ENCODE measurements at regions not wholly inside any gene's neighbourhood (a gene's known extent, or its start where the extent isn't known, plus 50 kb on each side); places are given as distances from the start of the nearest gene placed in this dataset.

DNA sequence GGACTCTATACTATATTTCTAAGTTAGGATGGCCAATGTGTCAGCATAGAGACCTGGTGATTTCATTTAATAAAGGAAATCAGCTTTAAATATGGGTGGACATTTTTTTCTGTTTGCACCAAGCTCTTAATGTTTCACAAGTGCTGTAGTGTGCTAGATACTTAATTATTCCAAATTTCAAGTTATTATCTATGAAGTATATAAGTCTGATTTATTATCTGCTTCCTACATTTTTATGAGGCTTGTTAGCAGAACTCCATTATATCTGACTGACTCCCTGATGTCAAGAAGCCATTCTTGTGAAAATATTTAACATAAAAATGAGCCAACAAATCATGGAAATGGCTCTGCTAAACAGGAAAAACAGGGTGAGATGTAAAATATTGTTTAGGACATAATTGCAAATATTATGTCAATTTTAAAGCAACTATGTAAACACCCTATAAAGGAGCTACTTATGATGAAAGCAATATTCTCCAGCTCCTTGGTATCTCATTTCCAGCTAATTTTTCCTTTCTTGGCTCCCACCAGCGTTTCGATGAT lies 1415.2 kb downstream of the GATA3 start:
- TF ChIP-seq CTCF (IDR thresholded peaks at IDR 0.05), result no peak
- ATAC-seq (ENCODE audit: low FRiP score) (no peak), DNase-seq (ENCODE audit: low spot score) (no peak)

DNA sequence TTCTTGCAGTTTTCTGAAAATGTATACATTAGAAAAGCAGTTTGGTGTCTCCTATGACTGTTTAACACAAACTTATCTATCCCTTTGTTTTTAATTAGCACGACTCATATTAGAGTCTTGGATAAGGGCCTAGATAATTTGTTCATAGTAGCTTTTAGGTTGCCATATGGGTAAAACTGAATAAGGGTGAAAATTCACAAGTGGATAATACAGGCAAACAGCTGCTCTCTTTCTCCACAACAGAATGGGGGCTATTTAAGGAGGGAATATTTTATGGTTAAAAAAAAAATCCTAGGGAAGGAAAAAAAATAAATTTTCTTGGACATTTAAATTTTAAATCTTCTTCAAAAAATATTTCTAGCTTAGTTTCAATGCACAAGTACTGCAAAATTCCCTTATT lies 1416.1 kb downstream of the GATA3 start:
- no peak for TF ChIP-seq CTCF (IDR thresholded peaks at IDR 0.05)
- no peak for DNase-seq (ENCODE audit: low spot score)
- ATAC-seq (ENCODE audit: low FRiP score), result no peak

GRCh38 chr10:9501944-9502343 lies 1447.5 kb downstream of the GATA3 start:
- DNase-seq (ENCODE audit: low spot score), result no peak
- ATAC-seq (ENCODE audit: low FRiP score), result no peak
- no peak for TF ChIP-seq CTCF (IDR thresholded peaks at IDR 0.05)

- no peak for DNase-seq (ENCODE audit: low spot score)
- no peak for TF ChIP-seq CTCF (IDR thresholded peaks at IDR 0.05)
- ATAC-seq (ENCODE audit: low FRiP score), result no peak
Measured at GRCh38 chr10:9504227-9504626, 1449.7 kb downstream of the GATA3 start.

DNA sequence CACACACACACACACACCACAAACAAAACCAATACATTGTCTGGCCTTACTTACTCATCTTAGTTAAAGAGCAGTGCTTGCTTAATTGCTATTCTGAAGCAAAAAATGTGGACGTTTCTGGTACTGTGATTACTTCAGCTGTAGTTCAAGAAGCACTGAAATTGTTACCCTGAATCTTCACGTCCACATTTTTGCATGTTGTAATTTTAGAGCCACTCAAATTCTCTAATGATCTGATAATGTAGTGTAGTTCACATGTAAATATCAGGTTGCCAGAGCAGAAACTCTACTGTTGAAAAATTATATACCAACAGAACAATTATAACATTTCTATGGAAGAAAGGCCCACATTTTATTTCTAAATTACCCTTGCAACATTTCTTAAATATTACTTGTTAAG lies 1451.1 kb downstream of the GATA3 start:
- DNase-seq (ENCODE audit: low spot score) (no peak), ATAC-seq (ENCODE audit: low FRiP score) (no peak)
- no peak for TF ChIP-seq CTCF (IDR thresholded peaks at IDR 0.05)

DNA sequence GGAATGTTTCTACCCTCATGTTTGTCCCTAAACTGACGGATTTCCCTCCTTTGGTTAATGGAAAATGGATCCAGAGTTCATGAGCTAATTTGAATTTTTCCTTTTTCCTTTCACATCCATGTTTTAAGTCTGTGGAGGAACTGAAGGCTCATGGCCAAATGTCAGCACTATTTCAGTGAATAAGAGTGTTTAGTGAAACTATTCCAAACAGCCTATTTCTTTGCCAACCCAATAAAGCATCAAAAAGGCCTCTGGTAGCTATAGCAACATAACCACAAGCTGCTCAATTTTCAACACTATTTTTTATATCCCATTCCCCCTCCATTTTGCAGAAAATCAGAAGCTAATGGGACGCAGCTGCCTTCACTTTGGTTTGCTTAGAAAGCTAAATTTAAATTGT lies 1454.1 kb downstream of the GATA3 start:
- DNase-seq (ENCODE audit: low spot score), result no peak
- ATAC-seq (ENCODE audit: low FRiP score), result no peak
- no peak for TF ChIP-seq CTCF (IDR thresholded peaks at IDR 0.05)

DNA sequence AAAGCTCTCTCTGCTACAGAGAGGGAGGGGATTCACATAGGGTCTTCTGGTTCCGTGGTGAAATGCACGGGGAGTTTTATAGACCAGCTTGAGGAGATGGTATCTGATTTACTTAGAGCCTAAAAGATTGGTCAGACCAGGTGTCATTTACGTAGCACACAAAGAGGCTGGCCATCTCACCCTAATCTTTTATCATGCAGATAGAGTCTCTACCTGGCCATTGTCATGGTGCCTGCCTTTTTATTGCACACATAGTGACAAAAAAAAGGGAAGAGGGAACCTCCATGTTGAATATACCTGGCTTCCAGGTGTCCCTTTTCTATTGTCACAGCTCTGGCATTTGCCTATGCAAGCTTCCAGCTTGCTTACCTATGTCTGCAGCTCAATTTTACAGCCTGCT lies 1456.1 kb downstream of the GATA3 start:
- no peak for TF ChIP-seq CTCF (IDR thresholded peaks at IDR 0.05)
- ATAC-seq (ENCODE audit: low FRiP score) (no peak), DNase-seq (ENCODE audit: low spot score) (no peak)
